GM21576 (cell line): ENCODE measurements at regions not wholly inside any gene's neighbourhood (a gene's known extent, or its start where the extent isn't known, plus 50 kb on each side); places are given as distances from the start of the nearest gene placed in this dataset.

Source experiments
- ATAC-seq: cut with Tn5 transposase; IDR thresholded peaks from one replicate; pipeline ENCODE4 v1.9.1; 2021; ENCODE audit warnings: mild to moderate bottlenecking, moderate library complexity; ENCODE audit not compliant: unreplicated experiment

DNA sequence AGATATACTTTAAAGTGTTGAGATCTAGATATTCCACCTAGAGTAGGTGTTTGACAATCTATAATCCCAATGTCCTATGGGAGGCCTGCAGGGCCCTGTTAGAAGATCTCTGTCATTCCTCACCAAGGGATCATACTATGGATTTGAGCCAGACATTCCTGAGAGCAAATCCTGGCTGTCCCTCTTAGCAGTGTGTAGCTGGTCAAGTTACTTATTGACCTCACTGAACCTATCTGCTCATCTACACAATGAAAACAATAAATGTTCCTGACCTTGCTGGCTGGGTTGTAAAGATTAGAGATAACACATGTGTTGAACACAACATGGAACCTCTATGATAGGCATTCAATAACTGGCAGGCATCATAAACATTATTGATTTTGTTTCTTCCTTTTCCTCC, 265.6 kb upstream of the ATP11B start:
- ATAC-seq, result no peak

DNA sequence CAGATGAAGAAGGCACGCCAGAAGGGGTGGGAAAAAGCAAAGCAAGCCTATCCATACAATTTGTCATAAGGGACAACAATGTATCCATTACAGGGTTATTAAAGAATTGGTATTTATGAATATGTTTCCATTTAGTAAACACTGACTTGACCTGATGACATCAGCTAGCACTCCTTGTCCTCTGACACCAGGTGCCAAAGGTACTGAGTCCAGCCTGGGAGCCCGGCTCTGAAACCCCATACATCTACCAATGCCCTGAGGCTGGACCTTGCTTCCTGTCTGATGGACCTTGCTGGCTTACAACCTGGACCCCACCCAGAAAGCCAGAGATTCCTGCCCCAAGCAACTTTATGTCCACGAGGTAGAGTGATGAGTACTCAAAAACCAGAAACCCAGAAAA, 263.0 kb upstream of the ATP11B start:
- ATAC-seq, result no peak

DNA sequence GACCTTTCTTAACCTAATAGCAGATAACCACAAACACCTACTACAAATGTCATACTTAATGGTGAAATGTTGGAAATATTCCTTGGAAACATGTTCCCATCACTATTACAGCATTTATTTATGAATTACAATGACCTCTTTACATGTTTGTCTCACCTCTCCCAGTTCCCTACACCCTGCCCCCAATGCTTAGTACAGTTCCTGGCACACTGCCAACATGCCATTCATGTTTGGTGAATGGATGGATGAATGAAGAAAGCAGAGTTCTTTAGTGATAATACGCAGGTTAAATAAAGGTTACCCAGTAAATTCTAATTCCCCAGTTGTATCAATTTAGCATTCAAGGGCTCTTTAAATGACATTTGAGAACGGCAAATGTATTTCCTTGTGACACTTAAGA, 259.9 kb upstream of the ATP11B start:
- no peak for ATAC-seq

DNA sequence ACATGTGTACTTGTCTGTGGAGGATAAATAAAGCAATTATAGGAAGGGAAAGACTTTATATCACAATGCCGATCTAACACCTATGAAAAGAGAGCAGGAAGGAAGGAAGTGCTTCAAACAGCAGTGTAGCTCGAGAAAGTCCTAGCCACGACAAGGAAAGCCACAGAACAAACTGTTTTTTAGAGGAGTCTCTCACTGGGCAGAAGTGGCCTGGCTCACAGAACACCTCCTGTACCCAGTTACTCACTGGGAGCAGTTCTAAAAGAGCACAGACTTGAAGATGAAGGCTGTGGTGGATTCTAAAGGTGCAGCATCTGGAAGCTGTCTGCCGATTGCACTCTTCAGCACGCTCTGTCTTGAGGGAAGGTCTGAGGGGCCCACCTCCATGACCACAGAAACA, 248.8 kb upstream of the ATP11B start:
- no peak for ATAC-seq

DNA sequence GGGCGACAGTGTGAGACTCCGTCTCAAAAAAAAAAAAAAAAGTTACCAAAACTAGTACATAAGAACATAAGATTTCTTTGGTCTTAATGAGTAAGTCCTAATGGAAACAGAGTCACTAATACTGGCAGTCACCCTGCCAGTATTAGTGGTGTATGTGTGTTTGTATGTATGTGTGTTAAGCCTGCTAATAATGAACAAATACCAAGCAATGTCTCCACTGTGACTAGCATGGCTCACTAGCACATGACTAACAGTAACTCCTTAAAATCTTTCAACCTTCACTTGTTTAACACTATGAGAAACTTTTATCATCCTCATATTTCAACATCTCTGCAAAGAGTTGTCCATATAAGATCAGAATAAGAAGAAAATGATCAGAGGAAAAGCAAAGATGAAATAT, 231.0 kb upstream of the ATP11B start:
- ATAC-seq, result no peak

DNA sequence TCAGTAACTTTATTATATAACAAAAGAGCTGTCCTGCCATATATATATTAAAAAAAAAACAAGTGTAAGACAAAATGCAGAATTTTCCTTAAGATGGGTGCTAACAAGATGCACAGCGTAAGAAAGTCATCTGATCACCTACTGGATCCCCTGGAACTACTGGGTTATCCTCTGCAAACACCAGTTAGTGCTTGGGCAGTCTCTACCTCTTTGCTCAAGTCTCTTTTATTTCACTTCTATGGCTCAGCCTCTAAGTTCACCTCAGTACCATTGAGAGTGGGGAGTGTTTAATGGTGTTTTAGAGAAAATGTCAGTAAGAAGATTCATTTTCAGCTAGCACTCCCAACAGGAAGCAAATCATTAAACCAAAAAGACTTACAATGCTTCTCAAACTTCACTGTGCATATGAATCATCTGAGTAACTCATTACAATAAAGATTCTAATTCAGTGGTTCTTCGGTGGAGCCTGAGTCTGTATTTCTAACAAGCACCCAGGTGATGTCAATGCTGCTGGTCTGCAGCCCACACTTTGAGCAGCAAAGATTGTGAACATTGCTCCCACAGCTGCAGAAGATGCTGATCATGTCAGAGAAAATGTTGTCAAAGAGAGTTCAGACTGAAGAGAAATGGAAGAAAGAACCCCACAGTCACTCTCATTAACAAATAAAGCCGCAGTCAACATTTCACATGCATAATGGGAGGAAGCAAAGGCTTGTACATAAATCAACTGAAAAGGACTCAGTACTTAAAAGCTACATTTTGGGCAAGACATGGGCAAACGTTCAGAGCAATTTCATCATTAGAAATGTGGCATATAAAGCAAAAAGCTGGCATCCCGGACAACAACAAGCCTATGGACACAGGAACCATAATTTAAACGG, 227.1 kb upstream of the ATP11B start:
- ATAC-seq, result no peak

DNA sequence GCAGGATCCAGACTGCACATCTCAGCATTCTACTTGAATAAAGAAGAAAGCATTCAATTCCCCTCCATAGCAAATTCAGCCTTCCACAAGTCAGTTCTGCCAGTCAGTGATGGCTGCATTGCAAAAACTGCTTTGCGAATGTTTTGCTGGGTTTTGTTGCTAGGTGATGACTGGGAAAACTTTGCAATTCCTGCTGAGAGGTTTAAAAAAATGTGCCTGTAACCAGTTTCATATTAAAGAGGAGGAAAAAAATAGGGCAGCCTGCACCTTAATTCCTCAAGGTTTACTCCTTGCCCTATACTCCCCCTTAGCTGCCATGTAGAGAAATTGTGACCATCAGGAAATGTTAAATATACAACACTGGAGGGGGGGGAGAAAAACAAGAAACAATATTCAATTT, 225.6 kb upstream of the ATP11B start:
- ATAC-seq, result no peak

DNA sequence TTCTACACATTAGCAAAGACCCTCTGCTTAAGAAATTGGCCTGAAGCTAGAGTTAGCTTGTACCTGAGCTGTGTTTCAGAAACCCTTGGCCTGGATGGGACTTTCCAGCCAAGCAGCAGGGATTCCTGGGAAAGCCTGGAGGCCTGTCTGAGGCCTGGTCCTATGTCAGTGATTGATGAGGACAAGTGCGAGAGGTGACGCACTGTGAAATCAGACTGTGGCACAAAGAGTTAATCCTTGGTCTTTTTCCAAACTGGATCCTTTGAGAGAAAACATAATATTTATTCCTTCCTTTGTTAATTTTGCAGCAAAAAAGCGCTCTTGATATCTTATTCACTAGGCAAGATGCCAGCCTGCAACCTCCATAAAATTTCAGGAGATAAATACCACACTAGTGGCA, 225.0 kb upstream of the ATP11B start:
- no peak for ATAC-seq

DNA sequence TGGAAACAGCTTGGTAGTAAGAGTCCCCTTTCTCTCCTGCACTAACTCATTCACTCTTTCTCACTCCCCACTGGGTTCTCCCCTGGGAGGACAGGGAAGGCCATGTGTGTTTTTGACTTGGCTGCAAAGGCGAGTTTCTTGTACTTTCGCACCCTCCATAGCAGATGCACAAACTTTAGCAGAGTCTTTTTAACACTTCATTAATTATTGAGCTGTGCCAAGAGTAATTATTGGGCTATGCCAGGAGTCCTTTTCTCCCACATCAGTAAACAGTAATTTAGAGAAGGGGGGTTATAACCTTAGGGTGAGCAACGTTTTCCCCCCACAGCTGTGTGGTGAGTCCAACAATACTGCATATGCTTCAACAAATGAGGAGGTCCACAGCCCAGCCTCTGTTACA, 224.4 kb upstream of the ATP11B start:
- ATAC-seq, result no peak

DNA sequence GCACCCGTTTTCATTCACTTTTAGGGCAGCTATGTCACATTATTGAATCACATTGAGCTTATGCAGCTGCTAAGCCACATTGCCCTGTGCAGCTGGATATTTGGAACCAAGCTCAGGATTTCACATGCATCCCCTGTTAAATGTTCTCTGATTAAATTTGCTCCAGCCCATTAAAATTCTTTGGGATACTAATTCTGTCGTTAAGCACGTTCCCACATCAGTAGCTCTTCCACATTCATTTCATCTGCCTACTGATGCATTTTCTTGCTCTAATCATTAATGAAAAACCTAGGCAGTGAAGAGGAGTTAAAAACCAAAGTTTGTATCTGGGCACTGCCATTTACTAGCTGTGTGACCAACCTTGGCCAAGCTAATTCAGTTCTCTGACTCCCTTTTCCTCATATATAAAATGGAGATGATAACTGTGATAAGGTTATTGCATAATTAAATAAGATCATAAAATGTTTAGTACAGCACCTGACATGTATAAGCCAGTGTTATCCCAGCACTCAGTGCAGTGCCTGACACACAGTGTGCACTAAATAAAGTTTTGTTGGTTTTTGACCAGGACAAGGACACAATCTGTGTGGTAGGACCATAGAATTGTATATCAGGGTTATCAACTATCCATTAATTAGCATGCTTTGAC, 222.2 kb upstream of the ATP11B start:
- no peak for ATAC-seq

DNA sequence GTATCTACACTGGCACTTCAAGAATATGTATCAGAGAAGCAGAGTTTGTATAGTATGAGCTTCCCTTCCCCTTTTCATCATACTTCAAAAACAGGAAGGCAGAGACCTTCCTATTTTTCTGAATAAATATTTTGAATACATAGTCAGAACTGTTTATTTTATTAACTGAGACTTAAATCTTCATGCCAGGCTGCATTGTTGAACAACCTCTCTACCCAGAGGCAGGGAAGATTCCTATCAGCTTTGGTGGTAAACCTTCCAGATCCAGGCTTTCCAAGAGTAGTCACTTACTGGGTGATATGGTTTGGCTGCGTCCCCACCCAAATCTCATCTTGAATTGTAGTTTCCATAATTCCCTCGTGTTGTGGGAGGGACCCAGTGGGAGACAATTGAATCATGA, 217.4 kb upstream of the ATP11B start:
- ATAC-seq, result no peak

DNA sequence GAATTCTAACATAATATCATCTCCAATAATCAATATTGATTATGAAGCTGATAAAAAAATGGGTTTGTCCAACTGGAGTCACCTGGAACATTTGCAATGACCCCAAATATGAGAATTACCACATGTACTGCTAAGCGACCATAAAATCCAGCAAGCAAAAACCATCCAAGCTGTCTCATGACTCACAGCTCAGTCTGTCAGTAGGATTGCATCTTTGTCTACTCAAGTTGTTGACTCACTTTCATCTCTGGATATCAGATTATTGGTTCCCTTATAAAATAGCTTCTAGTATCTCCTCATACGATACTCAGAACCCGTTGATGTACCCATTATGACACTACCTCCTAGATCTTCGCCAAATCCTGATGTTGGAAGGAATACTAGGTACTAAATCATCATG, 209.8 kb upstream of the ATP11B start:
- no peak for ATAC-seq

DNA sequence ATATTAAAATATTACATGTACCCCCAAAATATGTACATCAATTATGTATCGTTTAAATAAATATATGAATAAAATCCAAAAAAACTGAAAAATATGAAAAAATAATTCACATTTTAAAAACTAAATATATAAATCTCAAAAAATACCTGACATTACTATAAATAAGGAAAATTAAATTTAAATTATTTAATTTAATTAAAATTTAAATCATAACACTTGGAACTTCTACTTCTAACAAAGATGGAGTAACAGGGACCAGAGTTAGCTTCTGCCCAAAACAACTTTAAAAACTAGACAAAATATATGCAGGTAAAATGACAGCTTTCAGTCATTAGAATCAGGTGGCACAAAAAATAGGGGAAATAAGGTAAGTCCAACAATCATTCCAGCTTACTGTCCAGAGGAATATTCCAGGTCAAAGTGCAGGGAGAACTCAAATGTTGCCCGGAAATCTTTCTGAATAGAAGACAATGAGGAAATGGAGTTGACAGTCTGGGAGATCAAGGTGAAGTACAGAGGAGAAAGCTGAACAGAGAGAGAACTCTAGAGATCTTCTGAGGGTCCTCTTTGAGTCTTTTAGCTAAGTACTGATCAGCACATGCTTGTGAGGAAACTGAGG, 207.7 kb upstream of the ATP11B start:
- no peak for ATAC-seq

DNA sequence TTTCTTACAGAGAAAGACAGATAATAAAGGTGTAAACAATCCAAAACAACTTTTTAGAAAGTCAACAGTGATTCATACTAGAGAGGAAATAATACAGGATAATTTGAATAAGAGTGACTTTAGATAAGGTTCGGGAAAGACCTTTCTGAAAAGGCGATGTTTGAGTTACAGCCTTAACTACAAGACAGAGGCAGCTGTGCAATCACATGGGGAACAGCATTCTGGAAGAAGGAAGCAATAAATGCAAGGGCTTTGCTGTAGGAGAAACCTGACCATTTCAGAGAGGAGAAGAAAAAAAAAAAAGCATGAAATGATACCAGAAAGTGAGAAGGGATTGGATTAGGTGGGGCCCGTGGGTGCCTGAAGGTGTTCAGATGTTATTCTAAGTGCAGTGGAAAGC, 200.6 kb upstream of the ATP11B start:
- no peak for ATAC-seq

DNA sequence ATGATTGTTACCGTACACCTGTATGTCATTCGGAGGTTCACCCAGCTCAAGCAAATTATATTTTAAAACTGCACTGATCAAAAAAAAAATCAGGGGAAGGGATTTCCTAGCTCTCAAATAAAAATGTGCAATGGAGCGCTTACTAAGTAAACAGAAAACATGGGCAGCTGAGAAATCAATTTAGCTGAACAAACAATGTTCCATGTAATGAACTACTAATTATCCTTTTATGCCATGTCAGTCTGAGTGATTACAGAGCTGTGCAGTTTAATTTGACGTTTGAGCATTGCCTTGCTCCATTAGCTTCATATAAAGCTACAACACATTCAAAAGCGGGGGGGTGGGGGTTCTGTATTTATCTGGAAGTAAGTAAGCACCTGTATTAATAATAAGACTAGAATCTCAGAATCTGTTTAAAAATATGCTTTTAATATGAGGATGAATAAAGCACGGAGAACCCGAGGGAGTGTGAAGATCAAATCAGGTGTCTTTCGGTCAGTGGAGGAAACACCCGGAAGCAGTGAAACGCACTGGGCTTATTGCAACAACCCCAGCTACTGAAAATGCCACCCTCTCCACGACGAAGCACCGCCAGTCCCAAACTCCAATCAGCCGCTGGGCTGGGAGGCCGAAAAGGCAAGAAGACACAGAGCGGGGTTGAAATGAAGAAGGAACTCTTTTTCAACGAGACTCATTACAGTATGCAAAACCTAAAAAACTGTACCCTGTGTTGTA, 196.5 kb upstream of the ATP11B start:
- ATAC-seq, result no peak

DNA sequence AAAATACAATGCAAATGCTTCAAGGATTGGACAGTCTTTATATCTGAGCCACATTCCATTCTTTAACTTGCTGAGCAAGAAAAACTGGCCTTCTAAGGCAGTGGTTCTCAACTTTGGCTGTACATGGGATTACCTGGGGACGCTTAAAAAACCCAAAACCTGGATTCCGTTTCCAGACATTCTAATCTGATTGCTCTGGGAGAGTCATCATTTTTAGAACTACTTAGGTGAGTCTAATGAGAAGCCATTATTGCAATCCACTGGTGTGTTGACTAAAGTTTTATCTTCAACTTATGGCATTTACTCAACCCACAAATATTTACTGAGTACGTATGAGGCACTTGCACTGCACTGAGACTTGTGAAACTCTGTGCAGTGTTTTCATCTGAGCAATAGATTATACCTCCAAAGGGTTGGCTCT, 195.7 kb upstream of the ATP11B start:
- ATAC-seq, result no peak

DNA sequence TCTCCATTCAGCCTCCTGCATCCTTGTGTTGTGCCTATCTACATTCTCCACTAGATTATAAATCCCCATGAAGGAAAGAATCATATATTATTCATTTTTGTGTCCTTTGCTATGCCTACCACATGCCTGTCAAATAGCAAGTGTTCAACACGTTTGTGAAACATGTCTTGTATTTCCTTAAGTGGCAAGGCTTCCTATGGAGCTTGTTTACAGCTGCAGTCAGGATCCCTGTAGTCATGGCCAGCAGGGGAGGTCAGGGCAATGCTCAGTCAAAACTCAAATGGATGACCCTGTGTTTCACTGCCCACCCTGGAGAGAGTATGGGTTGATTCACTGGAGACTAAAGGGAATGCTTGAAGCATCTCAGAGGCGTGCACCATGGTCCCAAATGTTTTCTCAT, 191.7 kb upstream of the ATP11B start:
- no peak for ATAC-seq

DNA sequence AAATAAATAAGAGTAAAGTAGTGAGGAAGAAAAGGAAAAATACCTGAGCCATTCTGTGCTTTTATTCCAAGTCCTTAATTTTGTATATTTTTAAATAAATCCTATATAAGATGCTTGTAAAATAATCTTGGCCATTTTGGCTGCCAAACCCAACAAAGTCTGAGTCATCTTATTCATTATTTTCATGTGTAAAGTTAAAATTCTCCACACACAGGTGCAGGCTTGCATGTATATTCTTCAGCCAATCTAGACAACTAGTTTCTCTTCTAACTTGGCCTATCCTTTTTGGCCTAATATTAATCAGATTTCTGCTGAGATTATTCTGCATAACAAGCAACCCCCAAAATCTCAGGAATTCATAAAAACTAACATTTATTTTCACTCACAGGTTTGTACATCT, 189.8 kb upstream of the ATP11B start:
- ATAC-seq, result no peak

DNA sequence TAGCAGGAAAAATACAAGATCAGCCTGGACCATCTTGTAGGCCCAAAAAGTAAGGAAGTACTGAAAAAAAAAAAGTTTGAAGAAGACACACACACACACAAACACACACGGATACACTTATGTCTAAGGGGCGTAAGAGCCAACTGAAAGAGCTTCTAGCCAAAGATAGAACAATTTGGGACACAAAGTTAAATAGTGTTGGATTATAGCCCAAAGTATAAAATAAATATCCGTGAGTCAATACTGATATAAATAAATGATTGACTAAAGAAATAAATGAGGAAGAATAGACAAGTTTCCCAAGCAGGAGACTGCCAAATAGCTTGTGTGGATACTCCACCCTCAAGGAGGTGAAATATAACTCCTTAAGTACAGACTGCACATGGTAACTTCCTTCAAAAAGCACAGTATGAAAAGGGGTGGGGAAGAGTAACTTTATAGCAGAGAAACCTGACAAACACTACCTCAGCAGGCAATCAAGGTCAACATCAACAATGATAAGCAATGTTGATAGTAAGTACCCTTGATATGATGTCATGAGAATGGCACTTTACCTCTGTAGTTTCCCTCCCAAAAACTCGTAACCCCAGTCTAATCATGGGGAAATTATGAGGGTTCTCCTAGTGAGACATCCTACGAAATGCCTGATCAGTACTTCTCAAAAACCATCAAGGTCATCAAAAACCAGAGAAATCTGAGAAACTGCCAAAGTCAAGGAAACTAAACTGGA, 187.3 kb upstream of the ATP11B start:
- no peak for ATAC-seq

DNA sequence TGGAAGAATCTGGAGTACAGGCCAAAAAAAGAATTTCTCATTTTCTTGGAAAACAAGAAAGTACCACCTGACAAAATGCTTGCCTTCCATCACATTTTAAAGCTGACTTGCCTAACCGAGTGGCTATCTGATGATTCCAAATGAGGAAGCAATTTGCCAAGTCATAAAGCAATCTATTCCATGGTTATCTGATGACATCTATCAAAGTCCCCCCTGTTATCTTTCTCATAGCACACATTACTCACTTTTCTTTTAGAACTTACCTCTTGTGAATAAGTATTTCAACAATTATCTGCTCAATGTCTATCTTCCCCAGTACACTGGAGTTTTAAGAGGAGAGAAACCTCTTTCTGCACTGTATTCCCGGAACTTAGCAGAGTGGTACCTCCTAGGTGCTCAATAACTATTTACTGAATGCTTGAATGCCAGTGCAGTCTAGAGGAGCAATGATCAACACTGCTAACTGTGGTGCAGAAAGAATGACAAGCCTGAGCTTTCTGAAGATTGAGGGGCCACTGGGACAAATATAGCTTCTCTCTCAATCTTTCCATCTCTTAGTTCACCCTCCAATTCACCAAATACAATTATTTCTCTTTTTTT, 186.3 kb upstream of the ATP11B start:
- no peak for ATAC-seq
